ENCODE measurements at regions not wholly inside any gene's neighbourhood (a gene's known extent, or its start where the extent isn't known, plus 50 kb on each side); places are given as distances from the start of the nearest gene placed in this dataset.

- no peaks in the 10 kb centered on the region for H3K36me3 ChIP-seq (ENCODE audit: control insufficient read depth, insufficient read depth, low read length)
- no peaks in the 10 kb centered on the region for H3K9me3 ChIP-seq (ENCODE audit: control insufficient read depth, insufficient read depth, low read depth, low read length)
- no peak overlapping the region for H3K4me2 ChIP-seq (ENCODE audit: extremely low read depth, insufficient read depth, low read length)
- H3K4me3 ChIP-seq (replicated peaks in 1 of 4; ENCODE audit: control extremely low read depth in 1 of 4, insufficient read depth in 1 of 4, low read depth in 3 of 4, low read length in 4 of 4), result no peak overlapping the region
- H3K27me3 ChIP-seq (ENCODE audit: control insufficient read depth, insufficient read depth, low read length), result no peaks in the 10 kb centered on the region
- H3K79me2 ChIP-seq (ENCODE audit: control insufficient read depth, insufficient read depth, low read length), result no peaks in the 10 kb centered on the region
- H2AFZ ChIP-seq (ENCODE audit: low read length), result no peak overlapping the region
- no peak overlapping the region for H3K27ac ChIP-seq (ENCODE audit: insufficient read depth, low read length)
- H3K4me1 ChIP-seq (ENCODE audit: control insufficient read depth, extremely low read depth, insufficient read depth, low read length), result no peaks in the 10 kb centered on the region
- TF ChIP-seq CTCF (conservative IDR thresholded peaks at IDR 0.05 in 1 of 2, IDR thresholded peaks at IDR 0.05 in 1 of 2; ENCODE audit: low read depth in 1 of 2, low read length in 2 of 2) (no peak), EZH2 (IDR thresholded peaks at IDR 0.05; ENCODE audit: low read length, missing control alignments) (no peak)
- H3K9ac ChIP-seq (ENCODE audit: insufficient read depth, low read length), result no peak overlapping the region
- no peaks in the 10 kb centered on the region for H4K20me1 ChIP-seq (ENCODE audit: control insufficient read depth, extremely low read depth, insufficient read depth, low read length)
- no peak for DNase-seq (ENCODE audit: low read depth in 2 of 2)
These were observed 79.1 kb downstream of the KLF4 start for GRCh38 chr9:107410420-107410819.

GRCh38 chr9:107409581-107410389 lies 79.8 kb downstream of the KLF4 start:
- no peak for DNase-seq (ENCODE audit: low read depth in 2 of 2)

GRCh38 chr9:107407675-107408074 lies 81.9 kb downstream of the KLF4 start:
- H3K4me1 ChIP-seq (ENCODE audit: control insufficient read depth, extremely low read depth, insufficient read depth, low read length), result no peaks in the 10 kb centered on the region
- no peak overlapping the region for H3K9ac ChIP-seq (ENCODE audit: insufficient read depth, low read length)
- H3K27me3 ChIP-seq (ENCODE audit: control insufficient read depth, insufficient read depth, low read length), result no peaks in the 10 kb centered on the region
- TF ChIP-seq EZH2 (IDR thresholded peaks at IDR 0.05; ENCODE audit: low read length, missing control alignments) (no peak), CTCF (conservative IDR thresholded peaks at IDR 0.05 in 1 of 2, IDR thresholded peaks at IDR 0.05 in 1 of 2; ENCODE audit: low read depth in 1 of 2, low read length in 2 of 2) (no peak)
- no peaks in the 10 kb centered on the region for H4K20me1 ChIP-seq (ENCODE audit: control insufficient read depth, extremely low read depth, insufficient read depth, low read length)
- H3K9me3 ChIP-seq (ENCODE audit: control insufficient read depth, insufficient read depth, low read depth, low read length), result no peaks in the 10 kb centered on the region
- H3K27ac ChIP-seq (ENCODE audit: insufficient read depth, low read length), result no peak overlapping the region
- no peak overlapping the region for H3K4me3 ChIP-seq (replicated peaks in 1 of 4; ENCODE audit: control extremely low read depth in 1 of 4, insufficient read depth in 1 of 4, low read depth in 3 of 4, low read length in 4 of 4)
- no peak overlapping the region for H3K4me2 ChIP-seq (ENCODE audit: extremely low read depth, insufficient read depth, low read length)
- DNase-seq (ENCODE audit: low read depth in 2 of 2), result no peak
- H2AFZ ChIP-seq (ENCODE audit: low read length), result no peak overlapping the region
- H3K36me3 ChIP-seq (ENCODE audit: control insufficient read depth, insufficient read depth, low read length), result no peaks in the 10 kb centered on the region
- no peaks in the 10 kb centered on the region for H3K79me2 ChIP-seq (ENCODE audit: control insufficient read depth, insufficient read depth, low read length)

More at GRCh38 chr9:107409581-107410389, 79.8 kb downstream of the KLF4 start:
- Histone ChIP-seq H3K27ac (ENCODE audit: insufficient read depth, low read length) (no peak overlapping the region), H3K4me1 (ENCODE audit: control insufficient read depth, extremely low read depth, insufficient read depth, low read length) (no peaks in the 10 kb centered on the region), H3K36me3 (ENCODE audit: control insufficient read depth, insufficient read depth, low read length) (no peaks in the 10 kb centered on the region), H3K79me2 (ENCODE audit: control insufficient read depth, insufficient read depth, low read length) (no peaks in the 10 kb centered on the region), H3K9ac (ENCODE audit: insufficient read depth, low read length) (no peak overlapping the region), H2AFZ (ENCODE audit: low read length) (no peak overlapping the region), H3K27me3 (ENCODE audit: control insufficient read depth, insufficient read depth, low read length) (no peaks in the 10 kb centered on the region), H3K4me3 (replicated peaks in 1 of 4; ENCODE audit: control extremely low read depth in 1 of 4, insufficient read depth in 1 of 4, low read depth in 3 of 4, low read length in 4 of 4) (no peak overlapping the region), H3K9me3 (ENCODE audit: control insufficient read depth, insufficient read depth, low read depth, low read length) (no peaks in the 10 kb centered on the region), H4K20me1 (ENCODE audit: control insufficient read depth, extremely low read depth, insufficient read depth, low read length) (no peaks in the 10 kb centered on the region), H3K4me2 (ENCODE audit: extremely low read depth, insufficient read depth, low read length) (no peak overlapping the region)
- TF ChIP-seq EZH2 (IDR thresholded peaks at IDR 0.05; ENCODE audit: low read length, missing control alignments) (no peak), CTCF (conservative IDR thresholded peaks at IDR 0.05 in 1 of 2, IDR thresholded peaks at IDR 0.05 in 1 of 2; ENCODE audit: low read depth in 1 of 2, low read length in 2 of 2) (no peak)
